KMS-11 (cell line): ENCODE measurements at regions not wholly inside any gene's neighbourhood (a gene's known extent, or its start where the extent isn't known, plus 50 kb on each side); places are given as distances from the start of the nearest gene placed in this dataset.

Experiments
- H2AFZ ChIP-seq: fragments of 200-600 bp; sonication (generic); 2 replicates; pipeline ENCODE4 v1.6.1; 2016; ENCODE audit warnings: antibody characterized with exemption, mixed run types, low read depth
- H3K27ac ChIP-seq: fragments of 200-600 bp; sonication (generic); 2 replicates; pipeline ENCODE4 v1.6.1; 2016; ENCODE audit warnings: mild to moderate bottlenecking, mixed run types
- H3K27me3 ChIP-seq: fragments of 200-600 bp; sonication (generic); 2 replicates; pipeline ENCODE4 v1.6.1; 2017; ENCODE audit warnings: mild to moderate bottlenecking, low read depth, mixed run types, moderate library complexity; ENCODE audit not compliant: insufficient read depth
- H3K36me3 ChIP-seq: fragments of 200-600 bp; sonication (generic); 2 replicates; pipeline ENCODE4 v1.6.1; 2017; ENCODE audit warnings: mild to moderate bottlenecking, mixed run types; ENCODE audit not compliant: insufficient read depth
- H3K4me1 ChIP-seq: fragments of 200-600 bp; sonication (generic); 2 replicates; pipeline ENCODE4 v1.6.1; 2016; ENCODE audit warnings: mild to moderate bottlenecking, low read depth, mixed run types; ENCODE audit not compliant: poor library complexity, severe bottlenecking
- H3K4me2 ChIP-seq: fragments of 200-600 bp; sonication (generic); 2 replicates; pipeline ENCODE4 v1.7.0; 2016; ENCODE audit warnings: mild to moderate bottlenecking, mixed run types
- H3K4me3 ChIP-seq: fragments of 200-600 bp; sonication (generic); IDR thresholded peaks from 2 replicates; pipeline ENCODE4 v1.6.1; 2017; ENCODE audit warnings: low read depth, low read length, mixed read lengths; ENCODE audit not compliant: insufficient read depth
- H3K79me2 ChIP-seq: fragments of 200-600 bp; sonication (generic); 2 replicates; pipeline ENCODE4 v1.6.1; 2016; ENCODE audit warnings: low read depth, mixed run types; ENCODE audit not compliant: insufficient read depth
- H3K9ac ChIP-seq: fragments of 200-600 bp; sonication (generic); 2 replicates; pipeline ENCODE4 v1.6.1; 2016; ENCODE audit warnings: mild to moderate bottlenecking, mixed run types
- H4K20me1 ChIP-seq: fragments of 200-600 bp; sonication (generic); 2 replicates; pipeline ENCODE4 v1.6.1; 2016; ENCODE audit warnings: mild to moderate bottlenecking, mixed run types; ENCODE audit not compliant: insufficient read depth
- TF ChIP-seq, protein P1 (sequence below): fragments of 200-600 bp; sonication (generic); conservative IDR thresholded peaks from 2 replicates; pipeline ENCODE4 v1.6.1; 2017; ENCODE audit warnings: low read depth, mild to moderate bottlenecking, antibody characterized with exemption, low read length, moderate library complexity, mixed read lengths

- H3K36me3 ChIP-seq = no peaks in the 10 kb centered on the region
- H3K4me2 ChIP-seq = no peak overlapping the region
- H3K27ac ChIP-seq = no peak overlapping the region
- H3K4me3 ChIP-seq = no peak overlapping the region
- TF ChIP-seq, protein P1, sequence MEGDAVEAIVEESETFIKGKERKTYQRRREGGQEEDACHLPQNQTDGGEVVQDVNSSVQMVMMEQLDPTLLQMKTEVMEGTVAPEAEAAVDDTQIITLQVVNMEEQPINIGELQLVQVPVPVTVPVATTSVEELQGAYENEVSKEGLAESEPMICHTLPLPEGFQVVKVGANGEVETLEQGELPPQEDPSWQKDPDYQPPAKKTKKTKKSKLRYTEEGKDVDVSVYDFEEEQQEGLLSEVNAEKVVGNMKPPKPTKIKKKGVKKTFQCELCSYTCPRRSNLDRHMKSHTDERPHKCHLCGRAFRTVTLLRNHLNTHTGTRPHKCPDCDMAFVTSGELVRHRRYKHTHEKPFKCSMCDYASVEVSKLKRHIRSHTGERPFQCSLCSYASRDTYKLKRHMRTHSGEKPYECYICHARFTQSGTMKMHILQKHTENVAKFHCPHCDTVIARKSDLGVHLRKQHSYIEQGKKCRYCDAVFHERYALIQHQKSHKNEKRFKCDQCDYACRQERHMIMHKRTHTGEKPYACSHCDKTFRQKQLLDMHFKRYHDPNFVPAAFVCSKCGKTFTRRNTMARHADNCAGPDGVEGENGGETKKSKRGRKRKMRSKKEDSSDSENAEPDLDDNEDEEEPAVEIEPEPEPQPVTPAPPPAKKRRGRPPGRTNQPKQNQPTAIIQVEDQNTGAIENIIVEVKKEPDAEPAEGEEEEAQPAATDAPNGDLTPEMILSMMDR = no peak
- no peak overlapping the region for H3K9ac ChIP-seq
- no peak overlapping the region for H2AFZ ChIP-seq
- no peaks in the 10 kb centered on the region for H3K27me3 ChIP-seq
- H3K4me1 ChIP-seq = no peaks in the 10 kb centered on the region
- H3K79me2 ChIP-seq = no peaks in the 10 kb centered on the region
- H4K20me1 ChIP-seq = no peaks in the 10 kb centered on the region
These were observed 347.5 kb downstream of the ZSWIM6 start for GRCh38 chr5:61679562-61679961.

- no peaks in the 10 kb centered on the region for H3K27me3 ChIP-seq
- H3K4me1 ChIP-seq = no peaks in the 10 kb centered on the region
- no peak overlapping the region for H3K4me3 ChIP-seq
- no peak overlapping the region for H3K9ac ChIP-seq
- H3K79me2 ChIP-seq = no peaks in the 10 kb centered on the region
- H3K4me2 ChIP-seq = no peak overlapping the region
- H3K27ac ChIP-seq = no peak overlapping the region
- H4K20me1 ChIP-seq = no peaks in the 10 kb centered on the region
- no peak overlapping the region for H2AFZ ChIP-seq
- TF ChIP-seq, protein P1 = no peak
- H3K36me3 ChIP-seq = no peaks in the 10 kb centered on the region
These were observed 348.2 kb downstream of the ZSWIM6 start for GRCh38 chr5:61680247-61680646.

DNA sequence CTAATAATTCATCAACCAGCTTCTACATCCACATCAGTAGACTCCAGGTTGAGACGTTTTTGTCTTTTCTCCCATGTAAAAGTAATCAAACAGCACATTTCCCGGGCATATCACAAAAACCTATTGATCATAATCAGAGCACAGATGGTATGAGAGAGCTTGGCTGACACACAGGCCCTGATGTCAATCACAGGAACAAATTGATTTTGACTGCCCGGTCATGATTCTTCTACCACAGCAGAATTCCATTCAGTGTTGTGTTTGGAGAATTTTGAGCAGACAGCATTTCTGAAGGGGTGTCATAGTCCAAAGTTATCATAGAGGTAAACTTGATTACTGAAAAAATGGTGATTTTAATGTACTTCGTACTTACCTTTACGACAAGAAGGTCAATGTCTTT is 351.1 kb downstream of the ZSWIM6 start:
- H3K27ac ChIP-seq = no peak overlapping the region
- no peak overlapping the region for H3K9ac ChIP-seq
- H3K4me2 ChIP-seq = no peak overlapping the region
- no peaks in the 10 kb centered on the region for H3K36me3 ChIP-seq
- no peaks in the 10 kb centered on the region for H4K20me1 ChIP-seq
- no peaks in the 10 kb centered on the region for H3K79me2 ChIP-seq
- TF ChIP-seq, protein P1 = no peak
- H3K27me3 ChIP-seq = no peaks in the 10 kb centered on the region
- no peak overlapping the region for H3K4me3 ChIP-seq
- H2AFZ ChIP-seq = no peak overlapping the region
- H3K4me1 ChIP-seq = no peaks in the 10 kb centered on the region

GRCh38 chr5:61683926-61684325 is 351.9 kb downstream of the ZSWIM6 start:
- Histone ChIP-seq H3K9ac (no peak overlapping the region), H4K20me1 (no peaks in the 10 kb centered on the region), H3K4me3 (no peak overlapping the region), H3K27ac (no peak overlapping the region), H3K36me3 (no peaks in the 10 kb centered on the region), H2AFZ (no peak overlapping the region), H3K4me2 (no peak overlapping the region), H3K4me1 (no peaks in the 10 kb centered on the region), H3K79me2 (no peaks in the 10 kb centered on the region), H3K27me3 (no peaks in the 10 kb centered on the region)
- TF ChIP-seq, protein P1 = no peak
